MM.1S (cell line): ENCODE measurements at regions not wholly inside any gene's neighbourhood (a gene's known extent, or its start where the extent isn't known, plus 50 kb on each side); places are given as distances from the start of the nearest gene placed in this dataset.

Source experiments
- EZH2 ChIP-seq: fragments of 300-600 bp; sonication (generic); optimal IDR thresholded peaks from 2 replicates; pipeline ENCODE3; 2017; ENCODE audit warnings: low read depth, mild to moderate bottlenecking, antibody characterized with exemption, low read length, mixed read lengths
- TF ChIP-seq, protein P1 (sequence below): fragments of 300-600 bp; sonication (generic); IDR thresholded peaks from 2 replicates; pipeline ENCODE4 v1.5.1; 2016; ENCODE audit warnings: antibody characterized with exemption, low read length, mixed read lengths

DNA sequence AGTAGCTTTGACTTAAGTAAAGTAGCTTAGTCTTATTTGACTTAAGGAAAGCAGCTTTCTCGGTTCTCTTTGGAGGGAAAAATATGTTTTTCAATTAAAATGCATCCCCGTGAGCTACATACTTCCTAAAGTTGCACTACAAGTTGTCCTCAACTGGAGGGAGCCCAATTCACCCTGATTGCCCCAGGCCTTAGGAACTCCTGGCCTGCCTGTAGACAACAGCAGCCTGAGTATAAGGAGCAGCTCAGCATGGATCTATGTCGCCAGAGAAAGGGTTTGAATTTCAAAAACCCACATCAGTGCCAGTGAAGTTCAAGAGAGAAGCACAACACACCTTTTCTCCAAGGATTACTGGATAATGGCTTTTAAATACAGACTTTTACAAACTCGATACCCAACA, 772.0 kb downstream of the TNS3 start:
- no peak for TF ChIP-seq EZH2
- TF ChIP-seq, protein P1, sequence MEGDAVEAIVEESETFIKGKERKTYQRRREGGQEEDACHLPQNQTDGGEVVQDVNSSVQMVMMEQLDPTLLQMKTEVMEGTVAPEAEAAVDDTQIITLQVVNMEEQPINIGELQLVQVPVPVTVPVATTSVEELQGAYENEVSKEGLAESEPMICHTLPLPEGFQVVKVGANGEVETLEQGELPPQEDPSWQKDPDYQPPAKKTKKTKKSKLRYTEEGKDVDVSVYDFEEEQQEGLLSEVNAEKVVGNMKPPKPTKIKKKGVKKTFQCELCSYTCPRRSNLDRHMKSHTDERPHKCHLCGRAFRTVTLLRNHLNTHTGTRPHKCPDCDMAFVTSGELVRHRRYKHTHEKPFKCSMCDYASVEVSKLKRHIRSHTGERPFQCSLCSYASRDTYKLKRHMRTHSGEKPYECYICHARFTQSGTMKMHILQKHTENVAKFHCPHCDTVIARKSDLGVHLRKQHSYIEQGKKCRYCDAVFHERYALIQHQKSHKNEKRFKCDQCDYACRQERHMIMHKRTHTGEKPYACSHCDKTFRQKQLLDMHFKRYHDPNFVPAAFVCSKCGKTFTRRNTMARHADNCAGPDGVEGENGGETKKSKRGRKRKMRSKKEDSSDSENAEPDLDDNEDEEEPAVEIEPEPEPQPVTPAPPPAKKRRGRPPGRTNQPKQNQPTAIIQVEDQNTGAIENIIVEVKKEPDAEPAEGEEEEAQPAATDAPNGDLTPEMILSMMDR, result no peak
